Body of pancreas (tissue), 4 donors: ENCODE measurements at regions not wholly inside any gene's neighbourhood (a gene's known extent, or its start where the extent isn't known, plus 50 kb on each side); places are given as distances from the start of the nearest gene placed in this dataset.

Experiments
- ATAC-seq: fragments of 150-250 bp; one replicate; pipeline ENCODE4 v1.9.1; 2016
- DNase-seq, 4 donors: peaks; one replicate each; pipeline ENCODE4 v3.0.0-alpha.2; 2019
- H3K27ac ChIP-seq, 4 donors: fragments of 200-600 bp; sonication (generic); 1 replicate in 3 of 4; 2 replicates in 1 of 4; pipeline versions ENCODE4 v1.5.1 to v1.6.1; 2016 to 2019; ENCODE audit warnings: mild to moderate bottlenecking in 1 of 4, mixed read lengths in 1 of 4, moderate library complexity in 1 of 4
- H3K27me3 ChIP-seq, 2 donors: fragments of 200-600 bp; sonication (generic); one replicate each; pipeline ENCODE4 v1.6.0; 2016; ENCODE audit warnings: mild to moderate bottlenecking in 1 of 2
- H3K36me3 ChIP-seq, 2 donors: fragments of 200-600 bp; sonication (generic); replicated peaks in 1 of 2; 2 replicates each; pipeline ENCODE4 v1.5.1; 2016; ENCODE audit warnings: low read depth in 2 of 2; ENCODE audit not compliant: insufficient read depth in 1 of 2
- H3K4me1 ChIP-seq: fragments of 200-600 bp; sonication (generic); one replicate; pipeline ENCODE4 v1.6.0; 2016
- H3K4me3 ChIP-seq, 2 donors: fragments of 200-600 bp; sonication (generic); 1 replicate in 1 of 2; 2 replicates in 1 of 2; pipeline ENCODE4 v1.5.1; 2016 to 2019
- H3K9me3 ChIP-seq, 3 donors: fragments of 200-600 bp; sonication (generic); 1 replicate in 2 of 3; 2 replicates in 1 of 3; pipeline ENCODE4 v1.5.1; 2016
- POLR2A ChIP-seq, 3 donors: fragments of 450-650 bp; IDR thresholded peaks; one replicate each; pipeline ENCODE4 v1.6.1; 2016; ENCODE audit warnings: antibody characterized with exemption in 3 of 3, mild to moderate bottlenecking in 2 of 3
- WGBS, 2 donors: methylation state at CpG; one replicate each; pipeline ENCODE4 v1.1.5; 2017; 5-methylcytosine and 5-hydroxymethylcytosine counted together
- intact Hi-C: fragments of 100-400 bp; cut with DNase I; formaldehyde crosslinking; loops from one replicate; pipeline ENCODE4 v1.15.1; 2023
- TF ChIP-seq, protein P1 (sequence below), 7 experiments: fragments of 450-650 bp in 4 of 7; fragments of 200-600 bp in 3 of 7; sonication (generic) in 3 of 7; IDR thresholded peaks; one replicate each; pipeline ENCODE4 v1.5.1; 2016 to 2019; ENCODE audit warnings: antibody characterized with exemption in 7 of 7

DNA sequence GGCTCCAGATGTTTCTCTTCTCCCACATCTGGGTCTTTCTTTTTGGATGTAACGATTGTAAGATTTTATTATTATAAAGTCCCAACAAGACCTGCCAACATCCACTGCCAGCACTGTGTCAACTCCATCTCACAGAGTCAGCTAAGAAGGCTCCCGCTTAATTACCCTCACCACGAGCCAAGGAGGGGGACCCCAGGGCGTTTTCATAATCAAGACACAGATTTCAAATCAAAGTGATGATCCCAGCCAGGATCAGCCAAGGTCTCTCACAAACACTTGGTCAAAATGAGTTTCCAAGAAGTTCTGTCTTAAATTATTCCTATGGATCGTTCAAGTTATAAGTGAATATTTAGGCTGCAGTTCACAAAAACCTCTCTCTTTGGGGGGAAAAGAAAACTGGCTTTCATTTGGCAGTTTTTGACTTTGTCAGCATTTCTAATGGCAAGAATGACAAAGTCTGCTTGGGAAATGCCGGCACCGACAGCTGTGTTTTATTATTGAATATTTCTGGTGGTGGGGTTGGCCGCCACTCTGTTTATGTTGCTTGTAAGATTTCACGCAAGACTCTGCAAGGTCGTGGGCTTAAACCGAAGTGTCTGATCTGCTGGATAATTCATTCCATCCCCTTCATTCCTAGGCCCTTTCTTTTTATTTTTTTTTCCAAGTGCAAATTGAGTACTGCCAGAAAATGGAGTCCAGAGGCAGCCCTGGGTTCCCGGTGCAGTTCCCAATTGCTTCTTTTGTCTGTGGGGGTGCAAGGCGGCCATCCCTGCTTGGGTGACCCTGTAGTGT lies 170.2 kb upstream of the PMEPA1 start:
- no peaks in the 10 kb centered on the region for H3K27me3 ChIP-seq
- 45 to 48% methylated on average over 13 of the region's 13 CpGs for WGBS, 2 donors
- ATAC-seq, result no peak
- H3K4me1 ChIP-seq, result no peaks in the 10 kb centered on the region
- intact Hi-C loops, result no loop called here
- H3K4me3 ChIP-seq, result no peak overlapping the region
- no peak for DNase-seq
- H3K36me3 ChIP-seq, result no peaks in the 10 kb centered on the region
- H3K27ac ChIP-seq, result no peak overlapping the region
- TF ChIP-seq, protein P1, sequence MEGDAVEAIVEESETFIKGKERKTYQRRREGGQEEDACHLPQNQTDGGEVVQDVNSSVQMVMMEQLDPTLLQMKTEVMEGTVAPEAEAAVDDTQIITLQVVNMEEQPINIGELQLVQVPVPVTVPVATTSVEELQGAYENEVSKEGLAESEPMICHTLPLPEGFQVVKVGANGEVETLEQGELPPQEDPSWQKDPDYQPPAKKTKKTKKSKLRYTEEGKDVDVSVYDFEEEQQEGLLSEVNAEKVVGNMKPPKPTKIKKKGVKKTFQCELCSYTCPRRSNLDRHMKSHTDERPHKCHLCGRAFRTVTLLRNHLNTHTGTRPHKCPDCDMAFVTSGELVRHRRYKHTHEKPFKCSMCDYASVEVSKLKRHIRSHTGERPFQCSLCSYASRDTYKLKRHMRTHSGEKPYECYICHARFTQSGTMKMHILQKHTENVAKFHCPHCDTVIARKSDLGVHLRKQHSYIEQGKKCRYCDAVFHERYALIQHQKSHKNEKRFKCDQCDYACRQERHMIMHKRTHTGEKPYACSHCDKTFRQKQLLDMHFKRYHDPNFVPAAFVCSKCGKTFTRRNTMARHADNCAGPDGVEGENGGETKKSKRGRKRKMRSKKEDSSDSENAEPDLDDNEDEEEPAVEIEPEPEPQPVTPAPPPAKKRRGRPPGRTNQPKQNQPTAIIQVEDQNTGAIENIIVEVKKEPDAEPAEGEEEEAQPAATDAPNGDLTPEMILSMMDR (IDR thresholded peaks at IDR 0.05), result no peak
- TF ChIP-seq POLR2A (IDR thresholded peaks at IDR 0.05), result no peak
- no peaks in the 10 kb centered on the region for H3K9me3 ChIP-seq

DNA sequence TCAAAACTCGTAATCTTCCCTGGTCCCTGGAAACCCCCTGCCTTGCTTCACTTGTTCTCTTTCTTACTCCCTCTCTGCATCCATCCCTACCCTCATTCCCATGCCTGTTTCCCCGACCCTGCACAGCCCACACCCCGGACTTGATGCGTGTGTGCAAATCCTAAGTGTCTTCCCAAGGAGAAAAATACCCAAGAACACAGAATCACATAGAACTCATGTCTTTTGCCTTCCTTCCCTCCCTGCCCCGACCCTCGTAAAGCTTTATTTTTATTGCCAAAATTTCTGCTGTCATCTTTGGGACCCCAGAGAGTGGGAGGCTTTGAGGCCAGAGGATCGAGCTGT lies 169.6 kb upstream of the PMEPA1 start:
- no peaks in the 10 kb centered on the region for H3K27me3 ChIP-seq
- TF ChIP-seq POLR2A (IDR thresholded peaks at IDR 0.05), result no peak
- TF ChIP-seq, protein P1 (IDR thresholded peaks at IDR 0.05), result no peak
- 50 to 53% methylated on average over 7 of the region's 7 CpGs for WGBS, 2 donors
- no peak overlapping the region for H3K27ac ChIP-seq
- H3K36me3 ChIP-seq, result no peaks in the 10 kb centered on the region
- DNase-seq (no peak), ATAC-seq (no peak)
- H3K9me3 ChIP-seq, result no peaks in the 10 kb centered on the region
- H3K4me3 ChIP-seq, result no peak overlapping the region
- no peaks in the 10 kb centered on the region for H3K4me1 ChIP-seq
- intact Hi-C loops, result no loop called here

DNA sequence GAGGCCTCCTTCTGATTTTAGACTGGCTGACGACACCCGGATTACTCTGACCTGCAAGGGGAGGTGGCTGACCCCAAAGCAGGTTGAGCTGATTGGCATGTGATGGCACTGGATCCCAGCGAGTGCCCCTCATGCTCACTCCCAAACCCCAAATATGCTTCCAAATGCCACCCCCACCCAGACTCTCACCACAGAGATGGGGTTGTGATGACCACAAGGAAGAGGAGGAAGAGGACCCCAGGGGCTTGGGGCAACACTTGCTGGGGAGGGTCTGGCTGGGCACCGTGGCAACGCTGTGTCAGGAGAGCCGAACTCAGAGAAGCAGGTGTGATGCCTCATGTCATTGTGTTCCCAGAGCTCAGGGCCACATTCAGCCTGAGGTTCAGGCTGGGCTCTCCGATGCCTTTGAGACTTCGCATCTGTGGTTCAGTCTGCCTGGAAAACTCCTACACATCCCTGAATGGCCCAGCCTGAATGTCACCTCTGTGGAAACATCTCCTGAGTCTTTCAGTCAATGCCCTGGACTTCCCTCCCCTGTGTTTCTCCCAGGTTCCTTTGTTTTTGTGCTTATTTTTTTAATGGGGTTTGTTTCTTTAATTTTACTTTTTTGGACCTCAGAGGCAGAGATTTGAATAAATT lies 169.1 kb upstream of the PMEPA1 start:
- 69 to 77% methylated on average over 8 of the region's 8 CpGs for WGBS, 2 donors
- TF ChIP-seq, protein P1 (IDR thresholded peaks at IDR 0.05), result no peak
- TF ChIP-seq POLR2A (IDR thresholded peaks at IDR 0.05), result no peak
- H3K9me3 ChIP-seq, result no peaks in the 10 kb centered on the region
- H3K4me1 ChIP-seq, result no peaks in the 10 kb centered on the region
- no peak overlapping the region for H3K4me3 ChIP-seq
- no peaks in the 10 kb centered on the region for H3K27me3 ChIP-seq
- DNase-seq (no peak), ATAC-seq (no peak)
- H3K36me3 ChIP-seq, result no peaks in the 10 kb centered on the region
- intact Hi-C loops, result no loop called here
- H3K27ac ChIP-seq, result no peak overlapping the region

DNA sequence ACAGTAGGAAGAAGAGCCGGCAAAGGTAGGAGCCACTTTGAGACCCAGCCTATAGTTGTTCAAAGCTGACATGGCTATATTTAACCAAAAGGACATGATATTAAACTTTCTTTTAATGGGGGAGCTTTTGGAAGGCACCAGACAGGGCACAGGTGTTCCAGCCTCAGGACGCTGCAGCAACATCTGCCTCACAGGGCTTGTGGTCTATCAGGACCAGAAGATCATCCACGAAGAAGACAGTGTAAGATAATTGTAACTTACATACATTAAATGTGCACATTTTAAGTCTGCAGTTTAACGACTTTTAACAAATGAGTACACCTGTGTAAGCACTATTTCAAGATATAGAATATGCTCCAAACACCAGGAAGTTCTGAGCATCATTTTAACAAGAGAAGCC lies 168.2 kb upstream of the PMEPA1 start:
- Histone ChIP-seq H3K4me1 (no peaks in the 10 kb centered on the region), H3K4me3 (no peak overlapping the region), H3K27me3 (no peaks in the 10 kb centered on the region), H3K27ac (no peak overlapping the region), H3K36me3 (no peaks in the 10 kb centered on the region), H3K9me3 (no peaks in the 10 kb centered on the region)
- WGBS, 2 donors, result 50 to 54% methylated on average over 4 of the region's 4 CpGs
- ATAC-seq (no peak), DNase-seq (no peak)
- intact Hi-C loops, result no loop called here
- TF ChIP-seq, protein P1 (IDR thresholded peaks at IDR 0.05), result no peak
- TF ChIP-seq POLR2A (IDR thresholded peaks at IDR 0.05), result no peak
